ENCODE measurements at regions not wholly inside any gene's neighbourhood (a gene's known extent, or its start where the extent isn't known, plus 50 kb on each side); places are given as distances from the start of the nearest gene placed in this dataset.

DNA sequence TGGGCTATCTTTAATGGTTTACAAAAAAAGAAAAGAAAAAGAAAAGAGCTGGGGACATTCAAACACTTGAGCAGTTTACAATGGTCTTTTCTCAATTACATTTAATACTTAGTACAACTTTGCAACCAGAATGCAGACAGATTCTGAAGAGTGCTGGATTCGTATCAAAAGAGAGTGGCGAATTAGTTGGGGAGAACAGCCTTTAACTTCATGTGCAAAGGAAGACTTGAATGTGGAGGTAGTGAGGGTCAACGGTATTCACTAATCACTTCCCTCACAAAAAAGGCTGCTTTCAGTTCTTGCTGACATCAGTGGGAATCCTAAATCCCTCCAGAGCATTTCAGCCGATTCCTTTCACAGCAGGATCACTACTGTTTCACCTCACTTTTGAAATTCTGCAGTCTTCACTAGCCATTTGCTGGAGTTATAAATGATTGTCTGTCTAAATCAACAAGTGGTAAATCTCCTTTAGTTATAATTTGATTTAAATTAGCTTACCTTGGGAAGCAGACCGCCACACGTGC lies 323.0 kb upstream of the SEMA6D start:
- no peaks in the 10 kb centered on the region for H3K27me3 ChIP-seq (ENCODE audit: insufficient read depth, low read depth, severe bottlenecking)
- DNase-seq, result no peak
- H3K36me3 ChIP-seq, result no peaks in the 10 kb centered on the region
- H3K4me3 ChIP-seq (ENCODE audit: low read depth, low read length), result no peak overlapping the region
- TF ChIP-seq, protein P1, sequence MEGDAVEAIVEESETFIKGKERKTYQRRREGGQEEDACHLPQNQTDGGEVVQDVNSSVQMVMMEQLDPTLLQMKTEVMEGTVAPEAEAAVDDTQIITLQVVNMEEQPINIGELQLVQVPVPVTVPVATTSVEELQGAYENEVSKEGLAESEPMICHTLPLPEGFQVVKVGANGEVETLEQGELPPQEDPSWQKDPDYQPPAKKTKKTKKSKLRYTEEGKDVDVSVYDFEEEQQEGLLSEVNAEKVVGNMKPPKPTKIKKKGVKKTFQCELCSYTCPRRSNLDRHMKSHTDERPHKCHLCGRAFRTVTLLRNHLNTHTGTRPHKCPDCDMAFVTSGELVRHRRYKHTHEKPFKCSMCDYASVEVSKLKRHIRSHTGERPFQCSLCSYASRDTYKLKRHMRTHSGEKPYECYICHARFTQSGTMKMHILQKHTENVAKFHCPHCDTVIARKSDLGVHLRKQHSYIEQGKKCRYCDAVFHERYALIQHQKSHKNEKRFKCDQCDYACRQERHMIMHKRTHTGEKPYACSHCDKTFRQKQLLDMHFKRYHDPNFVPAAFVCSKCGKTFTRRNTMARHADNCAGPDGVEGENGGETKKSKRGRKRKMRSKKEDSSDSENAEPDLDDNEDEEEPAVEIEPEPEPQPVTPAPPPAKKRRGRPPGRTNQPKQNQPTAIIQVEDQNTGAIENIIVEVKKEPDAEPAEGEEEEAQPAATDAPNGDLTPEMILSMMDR (IDR thresholded peaks at IDR 0.05; ENCODE audit: low read depth, low read length), result no peak
- no peaks in the 10 kb centered on the region for H3K9me3 ChIP-seq (ENCODE audit: severe bottlenecking)
- H3K27ac ChIP-seq, result no peak overlapping the region

DNA sequence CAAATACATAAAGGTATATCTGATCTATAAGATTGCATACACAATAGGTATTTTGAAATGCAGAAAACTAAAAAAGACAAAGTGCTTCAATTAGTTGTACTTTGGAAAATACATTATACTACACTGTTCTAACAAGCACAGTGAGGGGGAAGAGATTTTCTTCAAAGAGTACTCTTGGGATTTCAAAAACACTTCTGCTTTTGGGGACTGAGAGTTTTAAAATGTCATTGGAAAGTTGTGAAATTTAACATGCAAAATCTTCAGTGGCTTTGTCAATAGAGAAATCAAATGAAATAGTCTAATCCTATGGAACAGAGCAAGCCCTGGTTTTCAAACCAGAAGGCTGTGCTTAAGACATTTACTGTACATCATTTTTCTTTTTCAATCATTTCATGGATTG lies 322.2 kb upstream of the SEMA6D start:
- TF ChIP-seq, protein P1 (IDR thresholded peaks at IDR 0.05; ENCODE audit: low read depth, low read length), result no peak

GRCh38 chr15:47397655-47398054 lies 319.6 kb upstream of the SEMA6D start:
- no peaks in the 10 kb centered on the region for H3K36me3 ChIP-seq
- H3K27me3 ChIP-seq (ENCODE audit: insufficient read depth, low read depth, severe bottlenecking), result no peaks in the 10 kb centered on the region
- H3K4me3 ChIP-seq (ENCODE audit: low read depth, low read length), result no peak overlapping the region
- no peaks in the 10 kb centered on the region for H3K9me3 ChIP-seq (ENCODE audit: severe bottlenecking)
- DNase-seq, result no peak
- TF ChIP-seq, protein P1 (IDR thresholded peaks at IDR 0.05; ENCODE audit: low read depth, low read length), result no peak
- no peak overlapping the region for H3K27ac ChIP-seq

More for the DNA sequence above, 322.2 kb upstream of the SEMA6D start:
- Histone ChIP-seq H3K36me3 (no peaks in the 10 kb centered on the region), H3K27me3 (ENCODE audit: insufficient read depth, low read depth, severe bottlenecking) (no peaks in the 10 kb centered on the region), H3K27ac (no peak overlapping the region), H3K4me3 (ENCODE audit: low read depth, low read length) (no peak overlapping the region), H3K9me3 (ENCODE audit: severe bottlenecking) (no peaks in the 10 kb centered on the region)
- no peak for DNase-seq

- DNase-seq, result no peak
- Histone ChIP-seq H3K27ac (no peak overlapping the region), H3K27me3 (ENCODE audit: insufficient read depth, low read depth, severe bottlenecking) (no peaks in the 10 kb centered on the region), H3K36me3 (no peaks in the 10 kb centered on the region), H3K9me3 (ENCODE audit: severe bottlenecking) (no peaks in the 10 kb centered on the region), H3K4me3 (ENCODE audit: low read depth, low read length) (no peak overlapping the region)
- TF ChIP-seq, protein P1 (IDR thresholded peaks at IDR 0.05; ENCODE audit: low read depth, low read length), result no peak
Observed at GRCh38 chr15:47398132-47398531, 319.2 kb upstream of the SEMA6D start.

DNA sequence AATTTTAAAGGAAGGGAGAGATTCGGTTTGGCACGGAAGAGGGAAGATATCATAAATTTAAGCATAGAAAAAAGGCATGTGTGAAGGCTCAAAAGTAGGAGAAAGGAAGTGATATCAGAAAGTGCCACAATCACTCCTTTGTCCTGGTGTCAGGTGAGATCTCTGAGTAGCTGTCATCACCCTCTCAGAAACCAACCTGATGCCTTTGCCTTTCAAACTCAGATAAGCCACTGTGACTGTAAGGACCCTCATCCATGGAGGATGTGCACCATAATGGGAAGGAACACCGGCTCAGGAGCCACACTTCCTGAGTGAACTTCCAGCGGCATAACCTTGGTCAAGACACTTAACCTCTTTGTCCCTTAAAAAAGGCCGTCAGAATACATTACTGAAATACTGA lies 318.7 kb upstream of the SEMA6D start:
- H3K9me3 ChIP-seq (ENCODE audit: severe bottlenecking), result no peaks in the 10 kb centered on the region
- no peak for DNase-seq

More for the DNA sequence above, 318.7 kb upstream of the SEMA6D start:
- TF ChIP-seq, protein P1 (IDR thresholded peaks at IDR 0.05; ENCODE audit: low read depth, low read length), result no peak
- H3K27me3 ChIP-seq (ENCODE audit: insufficient read depth, low read depth, severe bottlenecking), result no peaks in the 10 kb centered on the region
- H3K27ac ChIP-seq, result no peak overlapping the region
- H3K4me3 ChIP-seq (ENCODE audit: low read depth, low read length), result no peak overlapping the region
- no peaks in the 10 kb centered on the region for H3K36me3 ChIP-seq

Measured in WERI-Rb-1 (cell line).